Brain microvascular endothelial cell (primary cell): ENCODE measurements at regions not wholly inside any gene's neighbourhood (a gene's known extent, or its start where the extent isn't known, plus 50 kb on each side); places are given as distances from the start of the nearest gene placed in this dataset.

Experiments
- DNase-seq: peaks from one replicate; pipeline ENCODE4 v3.0.0-alpha.2; 2020
- H3K27ac ChIP-seq: fragments of 250-450 bp; sonication (Bioruptor Pico); 2 replicates; pipeline ENCODE4 v1.5.1; 2020; ENCODE audit warnings: mild to moderate bottlenecking, moderate library complexity
- H3K27me3 ChIP-seq: fragments of 250-450 bp; sonication (Bioruptor Pico); replicated peaks from 2 replicates; pipeline ENCODE4 v1.5.1; 2020; ENCODE audit warnings: mild to moderate bottlenecking
- H3K36me3 ChIP-seq: fragments of 250-450 bp; sonication (Bioruptor Pico); replicated peaks from 2 replicates; pipeline ENCODE4 v1.5.1; 2020; ENCODE audit warnings: mild to moderate bottlenecking
- H3K4me3 ChIP-seq: 2 replicates; pipeline ENCODE4 v1.5.1; 2011; ENCODE audit warnings: low read depth, mild to moderate bottlenecking, control low read depth, low read length, moderate library complexity
- in situ Hi-C: cut with HindIII; loops from 2 replicates; pipeline ENCODE4 v1.10.0; 2017; ENCODE audit warnings: low sequenced_read_pairs, low pct_ligation_motif_present
- TF ChIP-seq, protein P1 (sequence below): IDR thresholded peaks from 2 replicates; pipeline ENCODE4 v1.5.1; 2011; ENCODE audit warnings: low read depth, mild to moderate bottlenecking, moderate library complexity, low read length, control low read depth, inconsistent platforms; ENCODE audit errors: missing control alignments

DNA sequence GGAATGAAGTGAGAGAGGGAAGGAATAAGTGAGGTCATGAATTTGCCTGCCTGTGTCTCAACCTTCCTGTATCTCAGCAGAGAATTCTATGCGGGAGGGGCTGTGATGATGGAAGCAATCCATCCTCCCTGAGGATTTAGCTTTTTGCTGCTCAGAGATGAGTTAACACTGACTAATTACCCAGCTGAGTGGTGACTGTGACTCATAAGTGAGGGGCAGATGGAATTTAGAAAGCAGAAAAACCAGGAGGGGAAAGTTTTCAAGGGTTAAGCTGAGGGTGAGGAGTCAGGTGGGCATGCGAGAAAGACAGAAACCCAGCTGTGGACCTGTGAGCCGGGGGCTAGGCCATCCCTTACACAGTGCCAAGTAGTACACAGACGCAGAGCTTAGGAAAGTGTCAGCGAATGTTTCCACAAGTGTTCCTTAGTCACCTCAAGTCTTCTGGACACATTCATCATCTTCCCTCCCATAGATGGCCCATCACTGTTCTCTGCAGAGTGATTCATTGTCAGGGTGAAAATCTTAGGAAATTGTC, 277.9 kb downstream of the IPO8 start:
- Histone ChIP-seq H3K27ac (peak overlapping the region; percentile 75), H3K27me3 (no peaks in the 10 kb centered on the region), H3K4me3 (no peak overlapping the region), H3K36me3 (no peaks in the 10 kb centered on the region)
- peak; percentile 90 for DNase-seq
- in situ Hi-C loops, result no loop called here
- TF ChIP-seq, protein P1, sequence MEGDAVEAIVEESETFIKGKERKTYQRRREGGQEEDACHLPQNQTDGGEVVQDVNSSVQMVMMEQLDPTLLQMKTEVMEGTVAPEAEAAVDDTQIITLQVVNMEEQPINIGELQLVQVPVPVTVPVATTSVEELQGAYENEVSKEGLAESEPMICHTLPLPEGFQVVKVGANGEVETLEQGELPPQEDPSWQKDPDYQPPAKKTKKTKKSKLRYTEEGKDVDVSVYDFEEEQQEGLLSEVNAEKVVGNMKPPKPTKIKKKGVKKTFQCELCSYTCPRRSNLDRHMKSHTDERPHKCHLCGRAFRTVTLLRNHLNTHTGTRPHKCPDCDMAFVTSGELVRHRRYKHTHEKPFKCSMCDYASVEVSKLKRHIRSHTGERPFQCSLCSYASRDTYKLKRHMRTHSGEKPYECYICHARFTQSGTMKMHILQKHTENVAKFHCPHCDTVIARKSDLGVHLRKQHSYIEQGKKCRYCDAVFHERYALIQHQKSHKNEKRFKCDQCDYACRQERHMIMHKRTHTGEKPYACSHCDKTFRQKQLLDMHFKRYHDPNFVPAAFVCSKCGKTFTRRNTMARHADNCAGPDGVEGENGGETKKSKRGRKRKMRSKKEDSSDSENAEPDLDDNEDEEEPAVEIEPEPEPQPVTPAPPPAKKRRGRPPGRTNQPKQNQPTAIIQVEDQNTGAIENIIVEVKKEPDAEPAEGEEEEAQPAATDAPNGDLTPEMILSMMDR, result no peak

DNA sequence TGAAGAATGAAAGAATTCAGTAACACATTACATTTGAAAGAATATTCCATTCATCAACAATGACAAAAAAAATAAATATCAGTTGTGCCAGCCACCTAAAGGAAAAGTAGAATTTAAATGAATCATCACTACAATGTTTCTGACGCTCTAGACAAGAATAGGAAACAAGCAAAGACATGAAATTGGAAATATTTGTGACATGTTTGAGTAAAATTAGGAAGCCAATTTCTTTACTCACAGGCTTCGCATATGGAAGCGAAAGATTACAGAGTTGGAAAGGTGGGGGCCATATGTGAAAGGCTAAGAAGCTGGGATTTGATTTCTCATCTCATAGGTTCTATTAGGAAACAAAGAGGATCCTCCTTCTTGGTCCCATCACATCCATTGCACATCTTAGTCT, 279.0 kb downstream of the IPO8 start:
- in situ Hi-C loops, result no loop called here
- no peak overlapping the region for H3K4me3 ChIP-seq
- DNase-seq, result no peak
- TF ChIP-seq, protein P1, result no peak
- no peaks in the 10 kb centered on the region for H3K36me3 ChIP-seq
- H3K27me3 ChIP-seq, result no peaks in the 10 kb centered on the region
- no peak overlapping the region for H3K27ac ChIP-seq

- Histone ChIP-seq H3K27me3 (no peaks in the 10 kb centered on the region), H3K27ac (no peak overlapping the region), H3K4me3 (no peak overlapping the region), H3K36me3 (no peaks in the 10 kb centered on the region)
- in situ Hi-C loops, result no loop called here
- no peak for DNase-seq
- TF ChIP-seq, protein P1, result no peak
Observed at GRCh38 chr12:30415777-30416176, 279.9 kb downstream of the IPO8 start.

GRCh38 chr12:30414507-30414906, 281.2 kb downstream of the IPO8 start:
- DNase-seq, result no peak

GRCh38 chr12:30400349-30400748, 295.3 kb downstream of the IPO8 start:
- in situ Hi-C loops, result no loop called here
- Histone ChIP-seq H3K4me3 (no peak overlapping the region), H3K36me3 (no peaks in the 10 kb centered on the region), H3K27me3 (no peaks in the 10 kb centered on the region), H3K27ac (no peak overlapping the region)
- TF ChIP-seq, protein P1, result no peak
- DNase-seq, result no peak

More at GRCh38 chr12:30414507-30414906, 281.2 kb downstream of the IPO8 start:
- no peaks in the 10 kb centered on the region for H3K27me3 ChIP-seq
- H3K36me3 ChIP-seq, result no peaks in the 10 kb centered on the region
- no peak overlapping the region for H3K4me3 ChIP-seq
- in situ Hi-C loops, result no loop called here
- TF ChIP-seq, protein P1, result no peak
- no peak overlapping the region for H3K27ac ChIP-seq

- no peaks in the 10 kb centered on the region for H3K27me3 ChIP-seq
- no peak overlapping the region for H3K27ac ChIP-seq
- no peak overlapping the region for H3K4me3 ChIP-seq
- TF ChIP-seq, protein P1, result no peak
- no peaks in the 10 kb centered on the region for H3K36me3 ChIP-seq
- in situ Hi-C loops, result no loop called here
- DNase-seq, result no peak
Observed at GRCh38 chr12:30399859-30400258, 295.8 kb downstream of the IPO8 start.
